ENCODE measurements at regions not wholly inside any gene's neighbourhood (a gene's known extent, or its start where the extent isn't known, plus 50 kb on each side); places are given as distances from the start of the nearest gene placed in this dataset.

GRCh38 chr3:124088801-124089200 is 96.9 kb upstream of the ROPN1 start:
- Histone ChIP-seq H3K4me1 (ENCODE audit: insufficient read depth, low read length, poor library complexity, severe bottlenecking) (no peaks in the 10 kb centered on the region), H3K4me2 (ENCODE audit: low read length) (no peak overlapping the region), H3K9me3 (ENCODE audit: low read length) (no peaks in the 10 kb centered on the region), H3K79me2 (ENCODE audit: insufficient read depth, low read depth, low read length) (no peaks in the 10 kb centered on the region), H4K20me1 (ENCODE audit: insufficient read depth, low read length) (no peaks in the 10 kb centered on the region), H2AFZ (ENCODE audit: low read length) (no peak overlapping the region), H3K9me2 (ENCODE audit: insufficient read depth, low read length) (no peaks in the 10 kb centered on the region), H3K27ac (ENCODE audit: low read depth, low read length, poor library complexity, severe bottlenecking) (no peak overlapping the region), H3K4me3 (ENCODE audit: low read depth, low read length, poor library complexity, severe bottlenecking) (no peak overlapping the region), H3K36me3 (ENCODE audit: insufficient read depth, low read length) (no peaks in the 10 kb centered on the region)
- TF ChIP-seq EZH2phosphoT487 (IDR thresholded peaks at IDR 0.05; ENCODE audit: borderline replicate concordance, low read depth, low read length) (no peak), CTCF (conservative IDR thresholded peaks at IDR 0.05; ENCODE audit: low read length) (no peak)
- CTCF ChIA-PET (ENCODE audit: unreplicated experiment) = no interaction called here
- POLR2A ChIA-PET = no interaction called here
- no TSS peak for BruUV-seq (replicated peaks)
- no peak for DNase-seq (ENCODE audit: low spot score)
- intact Hi-C loops (cut with micrococcal nuclease; ENCODE audit: unreplicated experiment) = no loop called here

- Histone ChIP-seq H3K9me2 (ENCODE audit: insufficient read depth, low read length) (no peaks in the 10 kb centered on the region), H3K36me3 (ENCODE audit: insufficient read depth, low read length) (no peaks in the 10 kb centered on the region), H3K4me1 (ENCODE audit: insufficient read depth, low read length, poor library complexity, severe bottlenecking) (no peaks in the 10 kb centered on the region), H3K4me3 (ENCODE audit: low read depth, low read length, poor library complexity, severe bottlenecking) (no peak overlapping the region), H3K4me2 (ENCODE audit: low read length) (no peak overlapping the region), H3K79me2 (ENCODE audit: insufficient read depth, low read depth, low read length) (no peaks in the 10 kb centered on the region), H2AFZ (ENCODE audit: low read length) (no peak overlapping the region), H3K9me3 (ENCODE audit: low read length) (no peaks in the 10 kb centered on the region), H3K27ac (ENCODE audit: low read depth, low read length, poor library complexity, severe bottlenecking) (no peak overlapping the region), H4K20me1 (ENCODE audit: insufficient read depth, low read length) (no peaks in the 10 kb centered on the region)
- DNase-seq (ENCODE audit: low spot score) = no peak
- ChIA-PET CTCF (ENCODE audit: unreplicated experiment) (no interaction called here), POLR2A (no interaction called here)
- no TSS peak for BruUV-seq (replicated peaks)
- no peak for TF ChIP-seq EZH2phosphoT487 (IDR thresholded peaks at IDR 0.05; ENCODE audit: borderline replicate concordance, low read depth, low read length)
- TF ChIP-seq CTCF (conservative IDR thresholded peaks at IDR 0.05; ENCODE audit: low read length) = no peak
- intact Hi-C loops (cut with micrococcal nuclease; ENCODE audit: unreplicated experiment) = no loop called here
Observed at GRCh38 chr3:124089214-124089613, 97.3 kb upstream of the ROPN1 start.

GRCh38 chr3:124091716-124092115 is 99.8 kb upstream of the ROPN1 start:
- CTCF ChIA-PET (ENCODE audit: unreplicated experiment) = no interaction called here
- TF ChIP-seq CTCF (conservative IDR thresholded peaks at IDR 0.05; ENCODE audit: low read length) (no peak), EZH2phosphoT487 (IDR thresholded peaks at IDR 0.05; ENCODE audit: borderline replicate concordance, low read depth, low read length) (no peak)
- no peaks in the 10 kb centered on the region for H3K9me2 ChIP-seq (ENCODE audit: insufficient read depth, low read length)
- H2AFZ ChIP-seq (ENCODE audit: low read length) = no peak overlapping the region
- no peak overlapping the region for H3K27ac ChIP-seq (ENCODE audit: low read depth, low read length, poor library complexity, severe bottlenecking)
- no peaks in the 10 kb centered on the region for H3K36me3 ChIP-seq (ENCODE audit: insufficient read depth, low read length)
- H3K79me2 ChIP-seq (ENCODE audit: insufficient read depth, low read depth, low read length) = no peaks in the 10 kb centered on the region
- intact Hi-C loops (cut with micrococcal nuclease; ENCODE audit: unreplicated experiment) = no loop called here
- no peaks in the 10 kb centered on the region for H3K4me1 ChIP-seq (ENCODE audit: insufficient read depth, low read length, poor library complexity, severe bottlenecking)
- H3K4me2 ChIP-seq (ENCODE audit: low read length) = no peak overlapping the region
- no peaks in the 10 kb centered on the region for H4K20me1 ChIP-seq (ENCODE audit: insufficient read depth, low read length)
- no TSS peak for BruUV-seq (replicated peaks)
- POLR2A ChIA-PET = no interaction called here
- H3K4me3 ChIP-seq (ENCODE audit: low read depth, low read length, poor library complexity, severe bottlenecking) = no peak overlapping the region
- no peak for DNase-seq (ENCODE audit: low spot score)
- H3K9me3 ChIP-seq (ENCODE audit: low read length) = no peaks in the 10 kb centered on the region

Measured in OCI-LY7 (cell line).